ENCODE measurements at regions not wholly inside any gene's neighbourhood (a gene's known extent, or its start where the extent isn't known, plus 50 kb on each side); places are given as distances from the start of the nearest gene placed in this dataset.

DNA sequence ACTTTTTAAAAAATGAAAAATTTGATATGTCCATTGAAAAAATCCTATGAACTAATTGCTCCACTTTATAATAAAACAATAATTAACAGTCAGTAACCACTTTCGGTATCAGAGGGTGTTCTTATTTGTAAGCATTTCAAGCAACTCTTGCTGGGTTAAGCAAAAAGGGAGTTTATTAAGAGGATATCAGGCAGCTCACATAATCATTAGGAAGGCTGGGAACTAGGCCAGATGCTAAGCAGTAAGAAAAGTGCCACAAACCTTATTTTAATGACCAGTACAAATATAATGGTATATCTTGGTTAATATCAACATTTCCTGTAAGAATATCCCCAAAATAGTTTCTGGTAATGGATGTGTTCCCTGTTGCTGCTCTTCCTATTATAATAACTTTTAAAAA, 2618.3 kb upstream of the PCDH20 start:
- TF ChIP-seq POLR2A (IDR thresholded peaks at IDR 0.05) = no peak
- TF ChIP-seq, protein P1, sequence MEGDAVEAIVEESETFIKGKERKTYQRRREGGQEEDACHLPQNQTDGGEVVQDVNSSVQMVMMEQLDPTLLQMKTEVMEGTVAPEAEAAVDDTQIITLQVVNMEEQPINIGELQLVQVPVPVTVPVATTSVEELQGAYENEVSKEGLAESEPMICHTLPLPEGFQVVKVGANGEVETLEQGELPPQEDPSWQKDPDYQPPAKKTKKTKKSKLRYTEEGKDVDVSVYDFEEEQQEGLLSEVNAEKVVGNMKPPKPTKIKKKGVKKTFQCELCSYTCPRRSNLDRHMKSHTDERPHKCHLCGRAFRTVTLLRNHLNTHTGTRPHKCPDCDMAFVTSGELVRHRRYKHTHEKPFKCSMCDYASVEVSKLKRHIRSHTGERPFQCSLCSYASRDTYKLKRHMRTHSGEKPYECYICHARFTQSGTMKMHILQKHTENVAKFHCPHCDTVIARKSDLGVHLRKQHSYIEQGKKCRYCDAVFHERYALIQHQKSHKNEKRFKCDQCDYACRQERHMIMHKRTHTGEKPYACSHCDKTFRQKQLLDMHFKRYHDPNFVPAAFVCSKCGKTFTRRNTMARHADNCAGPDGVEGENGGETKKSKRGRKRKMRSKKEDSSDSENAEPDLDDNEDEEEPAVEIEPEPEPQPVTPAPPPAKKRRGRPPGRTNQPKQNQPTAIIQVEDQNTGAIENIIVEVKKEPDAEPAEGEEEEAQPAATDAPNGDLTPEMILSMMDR (IDR thresholded peaks at IDR 0.05 in 4 of 5, conservative IDR thresholded peaks at IDR 0.05 in 1 of 5) = no peak

Data from gastrocnemius medialis (tissue), 4 donors.